HEK293 (cell line): ENCODE measurements at regions not wholly inside any gene's neighbourhood (a gene's known extent, or its start where the extent isn't known, plus 50 kb on each side); places are given as distances from the start of the nearest gene placed in this dataset.
"Not testable (repeated sequence)": the region's sequence is repeated elsewhere in the genome, so short reads cannot be mapped to it uniquely, and the experiment has no call there.

Source experiments
- CTCF ChIP-seq: fragments of 450-650 bp; formaldehyde crosslinking; IDR thresholded peaks from 2 replicates; pipeline ENCODE4 v1.5.1; 2016; ENCODE audit warnings: missing biosample characterization, missing genetic modification characterization
- ZNF791 ChIP-seq: fragments of 450-650 bp; formaldehyde crosslinking; IDR thresholded peaks from 2 replicates; pipeline ENCODE4 v1.5.1; 2016; ENCODE audit warnings: missing biosample characterization, missing genetic modification characterization
- TF ChIP-seq, protein P1 (sequence below): fragments of 450-650 bp; formaldehyde crosslinking; IDR thresholded peaks from 2 replicates; pipeline ENCODE4 v1.5.0; 2017; ENCODE audit warnings: missing biosample characterization, missing genetic modification characterization, borderline replicate concordance

- TF ChIP-seq ZNF791, CTCF (tag by site-specific recombination): not testable (repeated sequence)
- TF ChIP-seq, protein P1, sequence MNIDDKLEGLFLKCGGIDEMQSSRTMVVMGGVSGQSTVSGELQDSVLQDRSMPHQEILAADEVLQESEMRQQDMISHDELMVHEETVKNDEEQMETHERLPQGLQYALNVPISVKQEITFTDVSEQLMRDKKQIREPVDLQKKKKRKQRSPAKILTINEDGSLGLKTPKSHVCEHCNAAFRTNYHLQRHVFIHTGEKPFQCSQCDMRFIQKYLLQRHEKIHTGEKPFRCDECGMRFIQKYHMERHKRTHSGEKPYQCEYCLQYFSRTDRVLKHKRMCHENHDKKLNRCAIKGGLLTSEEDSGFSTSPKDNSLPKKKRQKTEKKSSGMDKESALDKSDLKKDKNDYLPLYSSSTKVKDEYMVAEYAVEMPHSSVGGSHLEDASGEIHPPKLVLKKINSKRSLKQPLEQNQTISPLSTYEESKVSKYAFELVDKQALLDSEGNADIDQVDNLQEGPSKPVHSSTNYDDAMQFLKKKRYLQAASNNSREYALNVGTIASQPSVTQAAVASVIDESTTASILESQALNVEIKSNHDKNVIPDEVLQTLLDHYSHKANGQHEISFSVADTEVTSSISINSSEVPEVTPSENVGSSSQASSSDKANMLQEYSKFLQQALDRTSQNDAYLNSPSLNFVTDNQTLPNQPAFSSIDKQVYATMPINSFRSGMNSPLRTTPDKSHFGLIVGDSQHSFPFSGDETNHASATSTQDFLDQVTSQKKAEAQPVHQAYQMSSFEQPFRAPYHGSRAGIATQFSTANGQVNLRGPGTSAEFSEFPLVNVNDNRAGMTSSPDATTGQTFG: not testable (repeated sequence)
Measured at GRCh38 chr18:57934375-57934774, 109.7 kb upstream of the NEDD4L start.
